NCI-H748 (cell line): ENCODE measurements at regions not wholly inside any gene's neighbourhood (a gene's known extent, or its start where the extent isn't known, plus 50 kb on each side); places are given as distances from the start of the nearest gene placed in this dataset.
"Not testable (repeated sequence)": the region's sequence is repeated elsewhere in the genome, so short reads cannot be mapped to it uniquely, and the experiment has no call there.

Experiments
- DNase-seq: peaks from one replicate; lab custom pipeline; 2025; ENCODE audit not compliant: unreplicated experiment; lab: John Stamatoyannopoulos, UW

DNA sequence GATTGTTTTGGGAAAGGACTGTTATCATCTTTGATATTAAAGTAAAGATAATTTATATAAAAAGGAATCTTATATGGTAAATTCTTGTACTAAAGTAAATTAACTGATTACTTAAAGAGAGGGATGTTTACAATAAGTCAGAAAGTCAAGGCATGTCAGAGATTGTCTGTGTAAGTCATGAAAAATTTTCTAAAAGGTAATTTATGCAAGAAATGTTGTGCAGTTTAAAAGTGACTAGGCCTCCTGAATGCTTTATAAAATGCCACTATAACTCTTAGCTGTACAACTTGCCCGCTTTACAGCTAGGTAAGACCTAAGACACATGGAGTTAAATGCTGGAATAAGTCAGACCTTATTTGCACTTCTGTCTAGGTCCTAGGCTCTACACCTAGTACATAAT lies 692.9 kb downstream of the GBE1 start:
- DNase-seq: no peak

DNA sequence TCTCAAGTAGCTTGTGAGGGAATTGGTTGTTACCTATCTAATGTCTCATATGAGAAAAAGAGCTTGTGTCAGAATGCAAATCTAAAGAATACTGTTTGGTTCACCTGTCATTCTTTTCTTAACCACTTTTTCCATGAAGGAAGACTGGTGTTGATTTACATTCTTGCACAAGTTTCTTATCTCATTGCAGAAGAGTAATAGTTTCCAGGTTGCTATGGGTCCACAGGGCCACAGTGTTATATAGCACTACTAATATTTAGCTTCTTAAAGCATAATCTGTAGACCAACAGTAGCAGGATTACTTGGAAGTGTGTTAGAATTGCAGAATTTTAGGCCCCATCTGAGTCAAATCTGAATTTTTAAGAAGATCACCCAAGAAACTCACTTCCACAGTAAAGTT lies 697.5 kb downstream of the GBE1 start:
- no peak for DNase-seq

GRCh38 chr3:81051133-81051532 lies 710.3 kb downstream of the GBE1 start:
- not testable (repeated sequence) for DNase-seq

DNA sequence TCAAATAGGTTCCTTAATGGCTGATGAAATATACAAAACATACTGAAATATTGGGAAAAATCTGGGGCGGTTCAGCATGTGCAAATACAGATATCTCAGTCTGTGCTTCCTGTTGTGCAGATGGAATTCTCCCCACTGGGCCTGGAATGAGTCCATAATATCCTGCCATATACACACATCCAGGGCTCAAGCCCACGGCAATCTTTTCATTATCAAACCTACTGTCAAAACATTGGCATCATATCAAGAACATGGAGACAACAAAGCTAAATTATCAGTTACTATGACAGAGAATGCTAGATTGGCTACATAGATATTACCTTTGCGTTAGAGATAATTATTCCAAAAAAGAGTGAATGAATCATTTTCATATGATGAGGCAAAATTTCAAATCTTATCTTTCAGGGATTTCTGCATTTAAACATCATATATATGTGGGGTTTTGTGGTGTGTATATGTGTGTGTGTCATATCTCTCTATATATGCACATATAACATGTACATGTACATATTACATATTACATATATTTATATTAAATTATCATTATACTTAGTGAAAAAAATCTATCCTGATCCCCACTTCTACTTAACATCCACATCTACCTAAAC lies 713.3 kb downstream of the GBE1 start:
- no peak for DNase-seq

- DNase-seq: no peak
Measured at GRCh38 chr3:81045976-81046375, 715.5 kb downstream of the GBE1 start.

DNA sequence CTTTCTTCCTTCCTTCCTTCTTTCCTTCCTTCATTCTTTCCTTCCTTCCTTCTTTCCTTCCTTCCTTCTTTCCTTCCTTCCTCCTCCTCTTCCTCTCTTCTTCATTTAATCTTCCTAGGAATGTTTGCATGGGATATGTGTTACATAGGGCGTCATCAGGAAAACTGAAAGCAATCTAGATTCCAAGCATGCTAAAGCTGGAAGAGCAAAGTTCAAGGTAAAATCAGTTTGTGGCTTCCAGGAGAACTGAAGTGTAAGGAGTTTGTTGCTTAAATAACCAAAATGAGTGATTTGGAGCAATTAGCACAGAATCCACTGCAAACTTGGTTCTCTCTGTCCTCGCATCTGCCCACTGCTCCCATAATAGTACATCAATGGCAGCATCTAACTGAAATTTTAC lies 716.2 kb downstream of the GBE1 start:
- no peak for DNase-seq

- DNase-seq: no peak
Measured at GRCh38 chr3:81043660-81044199, 717.7 kb downstream of the GBE1 start.

- DNase-seq: no peak
Measured at GRCh38 chr3:81043009-81043408, 718.4 kb downstream of the GBE1 start.

DNA sequence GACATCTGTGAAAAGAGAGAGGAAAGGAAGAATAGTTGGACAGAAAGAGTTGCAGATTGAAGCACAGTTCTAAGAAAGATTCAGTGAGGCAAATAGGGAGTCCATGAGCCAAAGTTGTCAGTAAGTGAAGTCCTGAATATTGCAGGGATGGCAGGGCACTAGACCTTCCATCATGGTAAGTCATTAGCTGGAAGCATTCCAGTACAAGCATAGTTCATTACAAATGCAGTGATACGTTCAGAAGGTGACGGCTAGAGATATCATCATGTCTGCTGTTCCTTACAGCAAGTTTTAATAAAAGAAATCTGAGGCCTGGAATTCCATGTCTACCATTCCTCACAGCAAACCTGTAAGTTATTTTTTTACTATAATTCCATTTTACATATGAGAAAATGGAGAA lies 720.1 kb downstream of the GBE1 start:
- DNase-seq: no peak

DNA sequence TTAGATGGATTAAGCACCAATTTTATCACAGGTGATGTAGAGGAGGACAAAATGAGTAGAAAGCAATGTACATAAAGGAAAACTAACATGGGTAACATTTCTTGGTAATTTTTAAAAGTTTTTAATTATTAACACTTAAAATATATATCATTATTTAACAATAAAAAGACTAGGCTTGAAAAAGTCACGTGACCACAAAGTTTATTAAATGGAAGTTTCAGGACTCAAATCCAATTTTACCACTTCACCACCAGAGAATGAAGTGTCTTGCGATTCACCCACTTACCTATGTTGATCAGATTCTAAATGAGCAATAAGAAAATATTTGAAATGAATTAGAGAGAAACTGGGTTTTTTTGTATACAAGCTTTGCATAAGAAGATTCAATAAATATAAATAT lies 721.3 kb downstream of the GBE1 start:
- no peak for DNase-seq

DNA sequence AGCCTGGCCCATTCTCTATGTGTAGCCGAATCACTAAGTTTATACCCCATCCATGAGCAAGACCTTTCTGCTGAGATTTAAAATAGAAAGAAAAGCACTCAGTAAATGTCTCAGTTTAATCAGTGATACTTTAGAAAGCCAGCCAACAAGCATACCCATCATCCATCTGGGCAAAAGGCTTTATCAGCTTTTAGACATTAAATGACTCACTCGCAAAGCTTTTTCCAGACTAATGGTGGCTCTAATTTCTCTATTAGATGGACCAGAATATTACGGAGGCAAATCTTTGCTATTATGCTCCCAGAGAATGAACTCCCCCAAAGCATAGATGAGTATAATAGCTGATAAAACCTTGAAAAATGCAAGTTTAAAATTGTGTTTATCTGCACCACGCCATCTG lies 727.8 kb downstream of the GBE1 start:
- DNase-seq: no peak

DNA sequence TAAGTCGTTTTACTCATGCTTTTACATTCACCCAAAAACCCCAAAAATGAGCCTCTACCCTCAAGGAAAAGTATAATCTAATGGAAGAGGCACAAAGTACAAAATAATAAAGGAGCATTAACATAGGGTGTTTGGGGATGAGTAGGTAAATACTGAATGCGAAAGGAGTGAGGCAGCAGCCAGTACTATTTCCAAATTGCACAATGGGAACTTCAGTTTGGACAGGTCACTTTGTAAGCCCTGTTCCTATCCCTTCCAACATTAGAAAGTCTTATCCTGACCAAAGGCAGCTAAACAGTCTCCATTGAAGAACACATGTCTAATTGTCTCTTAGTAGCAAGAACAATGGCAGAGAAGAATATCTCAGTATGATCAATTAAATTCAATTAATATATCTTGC lies 728.3 kb downstream of the GBE1 start:
- DNase-seq: no peak

DNA sequence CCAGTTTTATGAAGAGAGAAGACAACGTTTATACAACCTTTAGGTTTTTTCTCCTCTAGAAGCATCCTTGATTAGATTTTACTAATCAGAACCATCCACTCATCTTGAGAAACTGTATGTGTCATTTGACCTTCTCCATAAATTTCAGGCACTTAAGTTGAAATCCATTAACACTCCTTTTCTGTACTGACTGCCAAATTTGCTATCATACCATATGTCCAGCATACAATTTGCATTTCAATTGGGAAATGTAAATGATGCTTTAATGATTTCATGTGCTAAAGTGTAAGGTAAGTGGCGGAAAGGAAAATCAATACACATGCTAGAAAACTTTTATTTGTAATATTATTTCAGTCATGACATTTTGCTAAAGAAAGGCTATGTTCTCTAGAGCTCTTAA lies 731.6 kb downstream of the GBE1 start:
- no peak for DNase-seq

DNA sequence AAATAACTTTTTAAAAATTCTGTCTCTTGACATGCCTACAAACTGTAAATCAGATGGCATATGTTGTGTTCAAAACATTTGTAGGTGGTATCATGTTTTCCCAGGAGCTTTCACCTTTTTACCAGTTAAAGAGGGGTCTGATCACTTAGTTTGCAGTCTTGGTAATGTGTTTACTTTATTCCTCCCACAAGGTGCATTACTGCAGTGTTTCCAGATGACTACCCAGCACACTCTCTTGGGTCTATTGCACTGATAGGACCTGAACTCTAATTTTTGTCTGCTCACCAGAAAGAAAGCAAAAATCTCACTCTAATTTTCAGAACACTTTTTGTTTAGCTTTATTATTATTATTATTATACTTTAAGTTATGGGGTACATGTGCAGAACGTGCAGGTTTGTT lies 734.1 kb downstream of the GBE1 start:
- no peak for DNase-seq

DNA sequence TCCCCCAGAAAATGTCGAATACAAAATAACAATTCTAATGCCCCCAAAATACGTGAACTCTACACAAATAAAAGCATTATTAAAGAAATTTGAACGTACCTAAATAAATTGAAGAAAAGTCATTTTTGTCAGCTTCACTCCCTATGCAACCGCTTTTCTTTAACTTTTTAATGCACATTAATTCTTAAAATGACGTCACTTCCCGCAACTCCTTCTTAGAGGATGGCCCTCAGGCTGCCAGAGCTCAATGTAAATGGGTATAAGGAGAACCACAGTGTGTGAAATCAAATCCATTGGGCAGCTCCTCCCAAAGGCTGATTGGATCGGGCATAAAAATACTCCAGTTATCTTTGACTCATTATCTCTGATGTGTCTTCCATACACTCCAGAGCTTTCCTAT lies 736.9 kb downstream of the GBE1 start:
- no peak for DNase-seq

DNA sequence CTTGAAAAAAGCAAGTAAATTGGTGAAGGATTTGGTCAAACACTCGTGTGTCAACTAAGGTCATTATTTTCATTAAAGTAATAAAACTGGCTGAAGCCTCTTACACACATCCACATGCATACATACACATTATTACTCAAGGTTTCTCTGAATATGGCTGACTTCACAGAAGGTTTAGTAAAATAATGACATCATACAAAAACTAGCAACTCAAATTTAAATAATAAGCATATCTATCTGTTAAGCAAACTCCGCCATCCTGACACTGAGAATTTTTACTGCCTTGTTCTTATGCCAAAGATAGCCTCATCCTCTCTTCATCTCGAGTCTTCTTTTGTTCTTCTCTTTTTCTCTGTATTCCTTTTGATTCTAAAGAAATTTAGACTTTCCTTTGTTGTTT lies 739.1 kb downstream of the GBE1 start:
- DNase-seq: no peak

- no peak for DNase-seq
Measured at GRCh38 chr3:81013360-81013759, 748.1 kb downstream of the GBE1 start.

DNA sequence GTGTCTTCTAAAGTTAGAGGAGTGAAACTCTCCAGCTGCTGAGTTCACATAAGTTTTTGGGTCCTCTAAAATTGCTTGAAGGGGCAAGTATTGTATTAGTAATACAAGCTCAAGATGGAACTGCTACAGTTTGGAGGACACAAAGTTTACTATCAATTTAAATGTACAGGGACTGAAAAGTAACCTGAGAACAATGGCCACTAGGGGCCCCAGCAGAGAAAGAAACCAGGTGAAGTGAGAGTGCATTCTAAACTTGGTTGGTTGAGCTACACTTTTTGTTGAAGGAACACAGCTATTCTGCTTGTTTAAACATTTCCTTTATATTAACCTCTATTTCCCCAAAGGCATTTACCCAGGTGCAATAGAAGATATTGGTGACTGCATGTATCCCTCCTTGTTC lies 755.5 kb downstream of the GBE1 start:
- DNase-seq: no peak

DNA sequence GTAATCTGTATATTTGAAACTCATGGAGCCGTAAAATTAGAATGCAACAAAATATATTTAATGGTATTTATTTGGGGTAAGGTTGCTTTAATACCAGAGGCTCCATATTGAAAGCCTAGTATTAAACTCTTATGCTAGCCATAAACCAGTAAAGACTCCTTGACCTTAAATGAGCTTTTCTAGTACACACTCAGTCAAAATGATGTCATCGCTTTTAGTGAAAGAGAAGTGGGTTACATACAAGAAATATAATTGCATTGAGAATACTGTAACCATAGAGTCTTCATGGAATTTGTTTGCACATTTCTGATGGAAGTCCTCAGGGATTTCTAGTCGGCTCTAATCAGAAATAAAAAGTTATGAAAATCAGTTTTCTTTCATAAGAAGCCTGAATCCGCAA lies 757.6 kb downstream of the GBE1 start:
- peak; percentile 28 for DNase-seq

- peak; percentile 5 for DNase-seq
Measured at GRCh38 chr3:81003008-81003645, 758.3 kb downstream of the GBE1 start.

DNA sequence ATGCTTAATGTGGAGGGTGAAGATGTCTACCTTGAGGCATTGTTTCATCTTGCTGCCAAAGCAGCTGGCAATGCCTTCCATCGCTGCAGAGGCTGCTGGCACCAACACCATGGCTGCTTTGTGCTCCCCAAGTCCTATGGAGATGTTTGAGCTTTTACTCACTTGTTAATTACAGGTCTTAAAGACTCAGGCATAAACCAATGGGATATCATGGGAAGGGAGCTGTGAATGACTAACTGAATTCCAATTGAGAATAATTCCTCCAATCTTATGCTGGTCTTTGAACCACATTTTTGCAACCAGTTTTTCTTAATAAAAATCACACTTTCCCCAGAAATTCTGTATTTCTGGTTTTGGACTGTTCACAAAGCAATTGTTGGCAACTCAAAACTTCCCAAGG lies 762.0 kb downstream of the GBE1 start:
- no peak for DNase-seq

GRCh38 chr3:80998022-80998421 lies 763.4 kb downstream of the GBE1 start:
- no peak for DNase-seq

DNA sequence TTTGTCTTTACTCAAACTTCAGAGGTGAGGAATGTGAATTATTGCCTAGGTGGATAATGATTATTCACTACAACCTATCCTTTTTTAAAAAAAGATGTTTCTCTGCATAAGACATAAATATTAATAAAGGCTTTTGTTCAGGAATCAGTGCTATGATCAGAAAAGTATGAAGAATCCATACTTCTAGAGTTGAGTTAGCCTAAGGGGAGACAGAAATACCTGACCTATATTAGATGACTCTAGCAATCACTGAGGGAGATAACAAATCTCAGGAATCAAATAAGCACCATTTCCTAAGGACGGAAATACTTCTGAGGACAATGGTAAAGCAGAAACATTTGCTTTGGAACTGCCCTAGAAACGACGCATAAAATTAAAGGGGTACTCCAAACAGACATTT lies 763.8 kb downstream of the GBE1 start:
- DNase-seq: no peak
